GM23338 (cell line): ENCODE measurements at regions not wholly inside any gene's neighbourhood (a gene's known extent, or its start where the extent isn't known, plus 50 kb on each side); places are given as distances from the start of the nearest gene placed in this dataset.

Source experiments
- ATAC-seq: fragments of 200-7000 bp; cut with Tn5 transposase; 3 replicates; pipeline ENCODE4 v1.9.1; 2020
- DNase-seq: peaks from one replicate; pipeline ENCODE4 v3.0.0-alpha.2; 2015; ENCODE audit warnings: low spot score
- H2AFZ ChIP-seq: fragments of 200-600 bp; sonication (generic); 2 replicates; pipeline ENCODE4 v1.8.0; 2016; ENCODE audit warnings: antibody characterized with exemption, mild to moderate bottlenecking, moderate library complexity
- H3F3A ChIP-seq: fragments of 200-600 bp; sonication (generic); replicated peaks from 2 replicates; pipeline ENCODE4 v1.8.0; 2017; ENCODE audit warnings: antibody characterized with exemption, mixed run types, low read depth
- H3K27ac ChIP-seq: fragments of 200-600 bp; sonication (generic); 2 replicates; pipeline ENCODE4 v1.6.1; 2016; ENCODE audit warnings: low read depth
- H3K27me3 ChIP-seq: fragments of 200-600 bp; sonication (generic); 2 replicates; pipeline ENCODE4 v1.8.0; 2016; ENCODE audit warnings: mild to moderate bottlenecking, mixed run types, moderate library complexity; ENCODE audit not compliant: insufficient read depth
- H3K36me3 ChIP-seq: fragments of 200-600 bp; sonication (generic); 2 replicates; pipeline ENCODE4 v1.8.0; 2016; ENCODE audit warnings: mild to moderate bottlenecking; ENCODE audit not compliant: insufficient read depth
- H3K4me1 ChIP-seq: fragments of 200-600 bp; sonication (generic); 2 replicates; pipeline ENCODE4 v1.8.0; 2016; ENCODE audit warnings: mild to moderate bottlenecking, moderate library complexity; ENCODE audit not compliant: insufficient read depth
- H3K4me2 ChIP-seq: fragments of 200-600 bp; sonication (generic); 2 replicates; pipeline ENCODE4 v1.7.1; 2017; ENCODE audit warnings: mixed run types
- H3K4me3 ChIP-seq: fragments of 200-600 bp; sonication (generic); 2 replicates; pipeline ENCODE4 v1.6.1; 2016; ENCODE audit warnings: mixed run types
- H3K79me2 ChIP-seq: fragments of 200-600 bp; sonication (generic); replicated peaks from 2 replicates; pipeline ENCODE4 v1.8.0; 2017; ENCODE audit warnings: mild to moderate bottlenecking; ENCODE audit not compliant: insufficient read depth
- H3K9me2 ChIP-seq: fragments of 200-600 bp; sonication (generic); 2 replicates; pipeline ENCODE4 v1.8.0; 2017; ENCODE audit not compliant: insufficient read depth
- H4K20me1 ChIP-seq: fragments of 200-600 bp; sonication (generic); replicated peaks from 2 replicates; pipeline ENCODE4 v1.8.0; 2017; ENCODE audit warnings: mild to moderate bottlenecking; ENCODE audit not compliant: insufficient read depth
- H3K27ac Mint-ChIP-seq: 2 replicates; pipeline ENCODE4 v1.8.0; 2020; ENCODE audit warnings: inconsistent platforms, mild to moderate bottlenecking, moderate library complexity, mixed read lengths
- H3K27me3 Mint-ChIP-seq: 3 replicates; pipeline ENCODE4 v1.8.0; 2022; ENCODE audit warnings: low read depth, mild to moderate bottlenecking, moderate library complexity, mixed read lengths, inconsistent platforms; ENCODE audit not compliant: insufficient read depth, poor library complexity
- H3K36me3 Mint-ChIP-seq: 3 replicates; pipeline ENCODE4 v1.8.0; 2021; ENCODE audit warnings: low read depth, mild to moderate bottlenecking, inconsistent platforms, moderate library complexity, mixed read lengths
- H3K4me1 Mint-ChIP-seq: 3 replicates; pipeline ENCODE4 v1.8.0; 2020; ENCODE audit warnings: mild to moderate bottlenecking, inconsistent platforms, mixed read lengths
- H3K4me3 Mint-ChIP-seq: 3 replicates; pipeline ENCODE4 v1.8.0; 2021; ENCODE audit warnings: moderate library complexity, mild to moderate bottlenecking, inconsistent platforms, mixed read lengths
- H3K9me3 Mint-ChIP-seq: 3 replicates; pipeline ENCODE4 v1.8.0; 2020; ENCODE audit warnings: moderate library complexity, mild to moderate bottlenecking, inconsistent platforms, mixed read lengths
- CREB1 ChIP-seq: fragments of 250-450 bp; sonication (Bioruptor Pico); IDR thresholded peaks from 2 replicates; pipeline ENCODE4 v1.5.0; 2020; ENCODE audit warnings: low read depth, mild to moderate bottlenecking, moderate library complexity
- ETS1 ChIP-seq: IDR thresholded peaks from 2 replicates; pipeline ENCODE4 v1.6.1; 2016; ENCODE audit warnings: antibody characterized with exemption
- EZH2 ChIP-seq: fragments of 200-600 bp; sonication (generic); IDR thresholded peaks from one replicate; pipeline ENCODE4 v1.8.0; 2017; ENCODE audit warnings: antibody characterized with exemption, mild to moderate bottlenecking, low read depth; ENCODE audit not compliant: unreplicated experiment
- EZH2phosphoT487 ChIP-seq: fragments of 200-600 bp; sonication (generic); IDR thresholded peaks from one replicate; pipeline ENCODE4 v1.8.1; 2018; ENCODE audit warnings: antibody characterized with exemption; ENCODE audit not compliant: unreplicated experiment
- JUNB ChIP-seq: IDR thresholded peaks from one replicate; pipeline ENCODE4 v1.6.1; 2016; ENCODE audit warnings: antibody characterized with exemption; ENCODE audit not compliant: unreplicated experiment
- NANOG ChIP-seq: IDR thresholded peaks from 2 replicates; pipeline ENCODE4 v1.6.1; 2016; ENCODE audit warnings: antibody characterized with exemption, borderline replicate concordance
- POLR2AphosphoS5 ChIP-seq: IDR thresholded peaks from 2 replicates; pipeline ENCODE4 v1.6.1; 2016; ENCODE audit warnings: antibody characterized with exemption, low read depth
- REST ChIP-seq: IDR thresholded peaks from one replicate; pipeline ENCODE4 v1.6.1; 2018; ENCODE audit warnings: antibody characterized with exemption; ENCODE audit not compliant: unreplicated experiment
- STAT1 ChIP-seq: IDR thresholded peaks from one replicate; pipeline ENCODE4 v1.6.1; 2016; ENCODE audit warnings: antibody characterized with exemption; ENCODE audit not compliant: unreplicated experiment
- ZNF114 ChIP-seq: fragments of 250-450 bp; sonication (Bioruptor Pico); IDR thresholded peaks from 2 replicates; pipeline ENCODE4 v1.5.0; 2020; ENCODE audit warnings: mild to moderate bottlenecking, moderate library complexity
- ZNF331 ChIP-seq: fragments of 250-450 bp; sonication (Bioruptor Pico); IDR thresholded peaks from 2 replicates; pipeline ENCODE4 v1.5.0; 2020; ENCODE audit warnings: low read depth, mild to moderate bottlenecking, moderate library complexity
- ZNF462 ChIP-seq: fragments of 250-450 bp; sonication (Bioruptor Pico); IDR thresholded peaks from 2 replicates; pipeline ENCODE4 v1.5.0; 2020; ENCODE audit warnings: mild to moderate bottlenecking, moderate library complexity

- no peaks in the 10 kb centered on the region for H3K9me3 Mint-ChIP-seq
- no peak overlapping the region for H2AFZ ChIP-seq
- no peaks in the 10 kb centered on the region for H3K27me3 Mint-ChIP-seq
- TF ChIP-seq NANOG = no peak
- no peak for TF ChIP-seq ZNF114
- TF ChIP-seq JUNB = no peak
- no peak for TF ChIP-seq CREB1 (CRISPR knock-in tag)
- no peak for TF ChIP-seq EZH2phosphoT487
- no peak for TF ChIP-seq STAT1
- no peak for TF ChIP-seq EZH2
- TF ChIP-seq POLR2AphosphoS5 = no peak
- no peak for TF ChIP-seq ZNF331 (CRISPR knock-in tag)
- no peak for TF ChIP-seq ZNF462 (CRISPR knock-in tag)
- no peak for TF ChIP-seq REST
- no peak for TF ChIP-seq ETS1
- no peaks in the 10 kb centered on the region for H3F3A ChIP-seq
- H3K4me2 ChIP-seq = no peak overlapping the region
- H3K36me3 Mint-ChIP-seq = no peaks in the 10 kb centered on the region
- peaks cover 7% of the 10 kb centered on the region; the same call in 1 of the 2 replicates for H3K4me1 ChIP-seq
- no peaks in the 10 kb centered on the region for H4K20me1 ChIP-seq
- H3K4me3 Mint-ChIP-seq = no peak overlapping the region
- no peak overlapping the region for H3K4me3 ChIP-seq
- no peak overlapping the region for H3K27ac Mint-ChIP-seq
- no peak for DNase-seq
- ATAC-seq = no peak
- no peaks in the 10 kb centered on the region for H3K27me3 ChIP-seq
- no peaks in the 10 kb centered on the region for H3K36me3 ChIP-seq
- no peaks in the 10 kb centered on the region for H3K79me2 ChIP-seq
- peaks cover 6% of the 10 kb centered on the region for H3K4me1 Mint-ChIP-seq
- H3K9me2 ChIP-seq = no peaks in the 10 kb centered on the region
- H3K27ac ChIP-seq = no peak overlapping the region
Observed at GRCh38 chr2:181823405-181823804, 68.1 kb upstream of the ITPRID2 start.
